Left lung (tissue), 4 donors: ENCODE measurements at regions not wholly inside any gene's neighbourhood (a gene's known extent, or its start where the extent isn't known, plus 50 kb on each side); places are given as distances from the start of the nearest gene placed in this dataset.
A peak's percentile ranks its signal among the peaks of the same experiment; 100 is the strongest.

Source experiments
- ATAC-seq: fragments of 200-7000 bp; cut with Tn5 transposase; one replicate; pipeline ENCODE4 v1.9.1; 2020; ENCODE audit warnings: moderate library complexity
- DNase-seq, 4 donors: peaks; one replicate each; pipeline ENCODE4 v3.0.0-alpha.2; 2013 to 2020
- H3K27ac ChIP-seq, 2 donors: fragments of 200-600 bp; sonication (generic) in 1 of 2; one replicate each; pipeline versions ENCODE4 v1.5.0 to v1.8.0; 2020 to 2021
- H3K27me3 ChIP-seq, 2 donors: fragments of 200-600 bp; sonication (generic) in 1 of 2; one replicate each; pipeline versions ENCODE4 v1.5.0 to v1.8.0; 2020 to 2021
- H3K36me3 ChIP-seq, 2 donors: fragments of 200-600 bp; sonication (generic) in 1 of 2; one replicate each; pipeline versions ENCODE4 v1.5.0 to v1.8.0; 2020 to 2021
- H3K4me1 ChIP-seq, 2 donors: fragments of 200-600 bp; one replicate each; pipeline ENCODE4 v1.8.0; 2021
- H3K4me3 ChIP-seq, 2 donors: fragments of 200-600 bp; sonication (generic) in 1 of 2; one replicate each; pipeline versions ENCODE4 v1.5.0 to v1.8.0; 2020 to 2021; ENCODE audit warnings: mild to moderate bottlenecking in 1 of 2
- H3K9me3 ChIP-seq, 2 donors: fragments of 200-600 bp; sonication (generic) in 1 of 2; one replicate each; pipeline versions ENCODE4 v1.5.0 to v1.8.0; 2020 to 2021
- intact Hi-C, 2 donors: fragments of 100-400 bp; cut with DNase I; formaldehyde crosslinking; loops; one replicate each; pipeline versions ENCODE4 v1.11.2 to v1.14.2; 2022
- TF ChIP-seq, protein P1 (sequence below), 2 donors: fragments of 200-600 bp; sonication (generic) in 1 of 2; IDR thresholded peaks; one replicate each; pipeline versions ENCODE4 v1.5.0 to v1.8.0; 2021; ENCODE audit warnings: antibody characterized with exemption in 2 of 2
- donor health status: DM: no; HTN: yes; CAD: no.
- donor health status: DM: no; HTN: no; CAD: no.

DNA sequence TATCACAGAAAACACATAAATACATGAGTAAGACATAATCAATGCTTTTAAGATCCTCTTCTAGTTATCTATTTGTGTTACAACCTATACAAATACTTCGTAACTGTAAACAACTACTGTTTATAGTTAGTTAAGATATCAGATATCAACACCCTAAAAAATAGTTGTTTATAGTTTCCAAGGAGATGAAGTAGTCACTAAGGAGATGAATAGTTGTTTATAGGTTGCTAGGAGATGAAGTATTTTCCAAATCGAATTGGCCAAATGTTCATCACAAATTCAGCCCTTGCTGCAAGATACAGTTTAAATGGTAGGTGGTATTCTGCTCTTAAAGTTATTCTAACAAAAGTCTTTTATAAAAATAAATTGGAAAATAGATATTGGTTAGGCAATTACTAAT, 618.2 kb upstream of the PCDH10 start:
- ATAC-seq (no peak), DNase-seq (peak in 1 of 4 donors; percentile 5)
- Histone ChIP-seq H3K4me3 (no peak overlapping the region), H3K27me3 (no peaks in the 10 kb centered on the region), H3K4me1 (no peaks in the 10 kb centered on the region), H3K27ac (no peak overlapping the region), H3K9me3 (no peaks in the 10 kb centered on the region), H3K36me3 (no peaks in the 10 kb centered on the region)
- intact Hi-C loops: no loop called here
- TF ChIP-seq, protein P1, sequence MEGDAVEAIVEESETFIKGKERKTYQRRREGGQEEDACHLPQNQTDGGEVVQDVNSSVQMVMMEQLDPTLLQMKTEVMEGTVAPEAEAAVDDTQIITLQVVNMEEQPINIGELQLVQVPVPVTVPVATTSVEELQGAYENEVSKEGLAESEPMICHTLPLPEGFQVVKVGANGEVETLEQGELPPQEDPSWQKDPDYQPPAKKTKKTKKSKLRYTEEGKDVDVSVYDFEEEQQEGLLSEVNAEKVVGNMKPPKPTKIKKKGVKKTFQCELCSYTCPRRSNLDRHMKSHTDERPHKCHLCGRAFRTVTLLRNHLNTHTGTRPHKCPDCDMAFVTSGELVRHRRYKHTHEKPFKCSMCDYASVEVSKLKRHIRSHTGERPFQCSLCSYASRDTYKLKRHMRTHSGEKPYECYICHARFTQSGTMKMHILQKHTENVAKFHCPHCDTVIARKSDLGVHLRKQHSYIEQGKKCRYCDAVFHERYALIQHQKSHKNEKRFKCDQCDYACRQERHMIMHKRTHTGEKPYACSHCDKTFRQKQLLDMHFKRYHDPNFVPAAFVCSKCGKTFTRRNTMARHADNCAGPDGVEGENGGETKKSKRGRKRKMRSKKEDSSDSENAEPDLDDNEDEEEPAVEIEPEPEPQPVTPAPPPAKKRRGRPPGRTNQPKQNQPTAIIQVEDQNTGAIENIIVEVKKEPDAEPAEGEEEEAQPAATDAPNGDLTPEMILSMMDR (IDR thresholded peaks at IDR 0.05): no peak

- DNase-seq (no peak), ATAC-seq (peak; percentile 87)
- Histone ChIP-seq H3K36me3 (no peaks in the 10 kb centered on the region), H3K27ac (no peak overlapping the region), H3K4me1 (no peaks in the 10 kb centered on the region), H3K4me3 (no peak overlapping the region), H3K9me3 (peaks cover 0 to 12% of the 10 kb centered on the region in 2 donors), H3K27me3 (no peaks in the 10 kb centered on the region)
- TF ChIP-seq, protein P1 (IDR thresholded peaks at IDR 0.05): no peak
- intact Hi-C loops: no loop called here
Measured at GRCh38 chr4:132540268-132540667, 608.8 kb upstream of the PCDH10 start.

GRCh38 chr4:132540797-132541196, 608.3 kb upstream of the PCDH10 start:
- Histone ChIP-seq H3K27me3 (no peaks in the 10 kb centered on the region), H3K27ac (no peak overlapping the region), H3K4me3 (no peak overlapping the region), H3K9me3 (peaks cover 0 to 12% of the 10 kb centered on the region in 2 donors), H3K4me1 (no peaks in the 10 kb centered on the region), H3K36me3 (no peaks in the 10 kb centered on the region)
- intact Hi-C loops: no loop called here
- ATAC-seq: peak; percentile 71
- TF ChIP-seq, protein P1 (IDR thresholded peaks at IDR 0.05): no peak
- DNase-seq: peak in 1 of 4 donors; percentile 6

DNA sequence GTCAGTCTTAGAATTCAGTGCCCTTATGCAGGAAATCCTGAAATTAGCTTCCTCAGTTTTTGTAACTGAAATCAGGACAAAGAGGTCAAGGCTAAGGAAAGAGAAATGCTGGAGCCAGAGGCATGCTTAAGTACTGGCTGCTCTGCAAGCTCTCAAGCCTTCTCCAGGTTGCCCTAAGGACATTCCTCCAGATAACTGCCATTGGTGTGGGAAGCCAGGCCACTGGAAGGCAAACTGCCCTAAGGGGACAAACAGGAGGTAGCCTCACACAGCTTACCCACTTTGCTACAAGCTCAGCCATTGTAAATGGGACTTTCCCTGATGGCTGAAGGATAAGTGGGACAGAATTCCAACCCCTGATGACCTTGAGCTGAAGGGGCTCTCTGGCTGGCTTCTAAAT, 606.9 kb upstream of the PCDH10 start:
- ATAC-seq: peak; percentile 50
- intact Hi-C loops: no loop called here

GRCh38 chr4:132548463-132548862, 600.6 kb upstream of the PCDH10 start:
- Histone ChIP-seq H3K27me3 (no peaks in the 10 kb centered on the region), H3K9me3 (peaks cover 0 to 6% of the 10 kb centered on the region in 2 donors), H3K36me3 (no peaks in the 10 kb centered on the region), H3K4me3 (no peak overlapping the region), H3K27ac (no peak overlapping the region), H3K4me1 (no peaks in the 10 kb centered on the region)
- TF ChIP-seq, protein P1 (IDR thresholded peaks at IDR 0.05): no peak
- ATAC-seq (no peak), DNase-seq (no peak)
- intact Hi-C loops: no loop called here

More for the DNA sequence above, 606.9 kb upstream of the PCDH10 start:
- TF ChIP-seq, protein P1 (IDR thresholded peaks at IDR 0.05): no peak
- Histone ChIP-seq H3K27ac (no peak overlapping the region), H3K9me3 (peaks cover 0 to 12% of the 10 kb centered on the region in 2 donors), H3K36me3 (no peaks in the 10 kb centered on the region), H3K4me3 (no peak overlapping the region), H3K27me3 (no peaks in the 10 kb centered on the region), H3K4me1 (no peaks in the 10 kb centered on the region)
- DNase-seq: peak in 1 of 4 donors; percentile 29
